Spleen (tissue), 7 donors: ENCODE measurements at regions not wholly inside any gene's neighbourhood (a gene's known extent, or its start where the extent isn't known, plus 50 kb on each side); places are given as distances from the start of the nearest gene placed in this dataset.

ENCODE experiments used
- POLR2A ChIP-seq, 3 donors: fragments of 450-650 bp; IDR thresholded peaks; one replicate each; pipeline ENCODE4 v1.5.1; 2017; ENCODE audit warnings: antibody characterized with exemption in 3 of 3, mild to moderate bottlenecking in 1 of 3
- TF ChIP-seq, protein P1 (sequence below), 11 experiments: fragments of 200-600 bp in 7 of 11; fragments of 450-650 bp in 4 of 11; sonication (generic) in 4 of 11; IDR thresholded peaks in 8 of 11; conservative IDR thresholded peaks in 3 of 11; 1 replicate in 7 of 11; 2 replicates in 4 of 11; pipeline versions ENCODE4 v1.4.0 to v1.8.0; 2016 to 2021; ENCODE audit warnings: antibody characterized with exemption in 11 of 11, inconsistent platforms in 4 of 11, mild to moderate bottlenecking in 1 of 11
- donor health status: DM: no; HTN: no; CAD: no; lungs with moderate emphysema.
- donor health status: DM: no; HTN: no; CAD: no.
- donor health status: DM: no; HTN: no; CAD: no.

GRCh38 chr11:92781151-92781550, 188.3 kb upstream of the MTNR1B start:
- TF ChIP-seq, protein P1, sequence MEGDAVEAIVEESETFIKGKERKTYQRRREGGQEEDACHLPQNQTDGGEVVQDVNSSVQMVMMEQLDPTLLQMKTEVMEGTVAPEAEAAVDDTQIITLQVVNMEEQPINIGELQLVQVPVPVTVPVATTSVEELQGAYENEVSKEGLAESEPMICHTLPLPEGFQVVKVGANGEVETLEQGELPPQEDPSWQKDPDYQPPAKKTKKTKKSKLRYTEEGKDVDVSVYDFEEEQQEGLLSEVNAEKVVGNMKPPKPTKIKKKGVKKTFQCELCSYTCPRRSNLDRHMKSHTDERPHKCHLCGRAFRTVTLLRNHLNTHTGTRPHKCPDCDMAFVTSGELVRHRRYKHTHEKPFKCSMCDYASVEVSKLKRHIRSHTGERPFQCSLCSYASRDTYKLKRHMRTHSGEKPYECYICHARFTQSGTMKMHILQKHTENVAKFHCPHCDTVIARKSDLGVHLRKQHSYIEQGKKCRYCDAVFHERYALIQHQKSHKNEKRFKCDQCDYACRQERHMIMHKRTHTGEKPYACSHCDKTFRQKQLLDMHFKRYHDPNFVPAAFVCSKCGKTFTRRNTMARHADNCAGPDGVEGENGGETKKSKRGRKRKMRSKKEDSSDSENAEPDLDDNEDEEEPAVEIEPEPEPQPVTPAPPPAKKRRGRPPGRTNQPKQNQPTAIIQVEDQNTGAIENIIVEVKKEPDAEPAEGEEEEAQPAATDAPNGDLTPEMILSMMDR (IDR thresholded peaks at IDR 0.05 in 8 of 11, conservative IDR thresholded peaks at IDR 0.05 in 3 of 11) = no peak
- no peak for TF ChIP-seq POLR2A (IDR thresholded peaks at IDR 0.05)
